ENCODE measurements at regions not wholly inside any gene's neighbourhood (a gene's known extent, or its start where the extent isn't known, plus 50 kb on each side); places are given as distances from the start of the nearest gene placed in this dataset.

- intact Hi-C loops (cut with micrococcal nuclease; ENCODE audit: unreplicated experiment) (loop anchor here (10.0 kb wide), 1 partner anchor 63 kb away; no protein-coding TSS in a partner anchor), in situ Hi-C loops (cut with HindIII; ENCODE audit: extremely low pct_ligation_motif_present, low pct_unique_long_range_greater_than_20kb) (no loop called here)
- ATAC-seq = peak; percentile 29; the same call in 1 of the 3 replicates
- no peak overlapping the region for H3K27ac ChIP-seq (ENCODE audit: extremely low read length, insufficient read depth, low read length)
- TF ChIP-seq, protein P1, sequence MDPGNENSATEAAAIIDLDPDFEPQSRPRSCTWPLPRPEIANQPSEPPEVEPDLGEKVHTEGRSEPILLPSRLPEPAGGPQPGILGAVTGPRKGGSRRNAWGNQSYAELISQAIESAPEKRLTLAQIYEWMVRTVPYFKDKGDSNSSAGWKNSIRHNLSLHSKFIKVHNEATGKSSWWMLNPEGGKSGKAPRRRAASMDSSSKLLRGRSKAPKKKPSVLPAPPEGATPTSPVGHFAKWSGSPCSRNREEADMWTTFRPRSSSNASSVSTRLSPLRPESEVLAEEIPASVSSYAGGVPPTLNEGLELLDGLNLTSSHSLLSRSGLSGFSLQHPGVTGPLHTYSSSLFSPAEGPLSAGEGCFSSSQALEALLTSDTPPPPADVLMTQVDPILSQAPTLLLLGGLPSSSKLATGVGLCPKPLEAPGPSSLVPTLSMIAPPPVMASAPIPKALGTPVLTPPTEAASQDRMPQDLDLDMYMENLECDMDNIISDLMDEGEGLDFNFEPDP (CRISPR knock-in tag; conservative IDR thresholded peaks at IDR 0.05) = no peak
- no peak for TF ChIP-seq ZKSCAN8 (CRISPR knock-in tag; IDR thresholded peaks at IDR 0.05; ENCODE audit: borderline replicate concordance)
- TF ChIP-seq BCL6 (CRISPR knock-in tag; IDR thresholded peaks at IDR 0.05) = 0 out of 2 replicates have a peak, but pooled peaks have one; percentile 26
- no peak for TF ChIP-seq ZNF510 (CRISPR knock-in tag; IDR thresholded peaks at IDR 0.05; ENCODE audit: low read depth)
- H3K9ac ChIP-seq (ENCODE audit: insufficient read depth, low read depth, low read length) = no peak overlapping the region
- ChIA-PET CTCF (ENCODE audit: low intra/inter-chr PET ratio, low total read pairs) (no interaction called here), POLR2A (no interaction called here)
- no peak for DNase-seq (ENCODE audit: low spot score)
- 0 out of 5 replicates have a peak, but pooled peaks cover 0 to 1% of the 10 kb centered on the region in 2 experiments for H3K27me3 ChIP-seq (ENCODE audit: control insufficient read depth in 1 of 2, insufficient read depth in 2 of 2, low read length in 2 of 2)
- H3K36me3 ChIP-seq (replicated peaks in 1 of 2; ENCODE audit: control insufficient read depth in 1 of 2, insufficient read depth in 2 of 2, low read length in 2 of 2) = no peaks in the 10 kb centered on the region
- FAIRE-seq = no peak
- H4K20me1 ChIP-seq (ENCODE audit: insufficient read depth, low read length) = no peaks in the 10 kb centered on the region
- WGBS (ENCODE audit: low lambda C conversion rate) = 41% methylated on average over 11 of the region's 14 CpGs
- H2AFZ ChIP-seq (ENCODE audit: low read length) = no peak overlapping the region
- H3K4me1 ChIP-seq (ENCODE audit: insufficient read depth, low read length) = peaks cover 7% of the 10 kb centered on the region
- no peak overlapping the region for H3K4me2 ChIP-seq (ENCODE audit: low read depth, low read length)
- no peak overlapping the region for H3K4me3 ChIP-seq (replicated peaks in 1 of 3; ENCODE audit: insufficient read depth in 1 of 3, low read depth in 2 of 3, low read length in 3 of 3)
- no peaks in the 10 kb centered on the region for H3K79me2 ChIP-seq (ENCODE audit: insufficient read depth, low read length)
- no TSS peak for BruUV-seq (replicated peaks)
- H3K9me3 ChIP-seq (ENCODE audit: low read length) = no peaks in the 10 kb centered on the region
Observed at GRCh38 chr10:6738112-6738768, 158.2 kb upstream of the PRKCQ start.

GRCh38 chr10:6737758-6738111, 157.7 kb upstream of the PRKCQ start:
- no TSS peak for BruUV-seq (replicated peaks)
- no peak overlapping the region for H3K27ac ChIP-seq (ENCODE audit: extremely low read length, insufficient read depth, low read length)
- no peaks in the 10 kb centered on the region for H3K9me3 ChIP-seq (ENCODE audit: low read length)
- no peak overlapping the region for H3K4me3 ChIP-seq (replicated peaks in 1 of 3; ENCODE audit: insufficient read depth in 1 of 3, low read depth in 2 of 3, low read length in 3 of 3)
- DNase-seq (ENCODE audit: low spot score) (no peak), FAIRE-seq (no peak), ATAC-seq (no peak)
- CTCF ChIA-PET (ENCODE audit: low intra/inter-chr PET ratio, low total read pairs) = no interaction called here
- no peaks in the 10 kb centered on the region for H3K79me2 ChIP-seq (ENCODE audit: insufficient read depth, low read length)
- H3K27me3 ChIP-seq (ENCODE audit: control insufficient read depth in 1 of 2, insufficient read depth in 2 of 2, low read length in 2 of 2) = 0 out of 5 replicates have a peak, but pooled peaks cover 0 to 1% of the 10 kb centered on the region in 2 experiments
- 66% methylated on average over 3 of the region's 6 CpGs for WGBS (ENCODE audit: low lambda C conversion rate)
- H3K4me1 ChIP-seq (ENCODE audit: insufficient read depth, low read length) = peaks cover 7% of the 10 kb centered on the region
- no peak overlapping the region for H3K9ac ChIP-seq (ENCODE audit: insufficient read depth, low read depth, low read length)
- no peaks in the 10 kb centered on the region for H4K20me1 ChIP-seq (ENCODE audit: insufficient read depth, low read length)
- no peaks in the 10 kb centered on the region for H3K36me3 ChIP-seq (replicated peaks in 1 of 2; ENCODE audit: control insufficient read depth in 1 of 2, insufficient read depth in 2 of 2, low read length in 2 of 2)
- in situ Hi-C loops (cut with HindIII; ENCODE audit: extremely low pct_ligation_motif_present, low pct_unique_long_range_greater_than_20kb) = no loop called here
- intact Hi-C loops (cut with micrococcal nuclease; ENCODE audit: unreplicated experiment) = loop anchor here (10.0 kb wide), 1 partner anchor 63 kb away; no protein-coding TSS in a partner anchor
- POLR2A ChIA-PET = no interaction called here
- no peak overlapping the region for H2AFZ ChIP-seq (ENCODE audit: low read length)
- no peak overlapping the region for H3K4me2 ChIP-seq (ENCODE audit: low read depth, low read length)
- TF ChIP-seq JARID2 (CRISPR knock-in tag; IDR thresholded peaks at IDR 0.05; ENCODE audit: insufficient replicate concordance) (no peak), PAWR (CRISPR knock-in tag; IDR thresholded peaks at IDR 0.05; ENCODE audit: borderline replicate concordance) (no peak), ATF6 (CRISPR knock-in tag; conservative IDR thresholded peaks at IDR 0.05) (no peak), NR1H2 (CRISPR knock-in tag; IDR thresholded peaks at IDR 0.05; ENCODE audit: borderline replicate concordance, low read depth) (no peak), ZNF710 (CRISPR knock-in tag; IDR thresholded peaks at IDR 0.05; ENCODE audit: borderline replicate concordance) (no peak), ZNF75D (CRISPR knock-in tag; IDR thresholded peaks at IDR 0.05; ENCODE audit: borderline replicate concordance) (no peak)
- TF ChIP-seq, protein P2, sequence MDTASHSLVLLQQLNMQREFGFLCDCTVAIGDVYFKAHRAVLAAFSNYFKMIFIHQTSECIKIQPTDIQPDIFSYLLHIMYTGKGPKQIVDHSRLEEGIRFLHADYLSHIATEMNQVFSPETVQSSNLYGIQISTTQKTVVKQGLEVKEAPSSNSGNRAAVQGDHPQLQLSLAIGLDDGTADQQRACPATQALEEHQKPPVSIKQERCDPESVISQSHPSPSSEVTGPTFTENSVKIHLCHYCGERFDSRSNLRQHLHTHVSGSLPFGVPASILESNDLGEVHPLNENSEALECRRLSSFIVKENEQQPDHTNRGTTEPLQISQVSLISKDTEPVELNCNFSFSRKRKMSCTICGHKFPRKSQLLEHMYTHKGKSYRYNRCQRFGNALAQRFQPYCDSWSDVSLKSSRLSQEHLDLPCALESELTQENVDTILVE (CRISPR knock-in tag; IDR thresholded peaks at IDR 0.05) = no peak
